SK-N-SH (cell line): ENCODE measurements at regions not wholly inside any gene's neighbourhood (a gene's known extent, or its start where the extent isn't known, plus 50 kb on each side); places are given as distances from the start of the nearest gene placed in this dataset.

Experiments used
- CTCF ChIA-PET: fragments of 300-600, 350-600 bp; formaldehyde crosslinking; extraction: SDS; loops from one replicate; lab custom pipeline; 2021; lab: Yijun Ruan, JAX
- POLR2A ChIA-PET: fragments of 350-600 bp; sonication (Branson Sonifier 250); formaldehyde crosslinking; extraction: SDS; loops from one replicate; lab custom pipeline; 2020; ENCODE audit warnings: antibody characterized with exemption, inconsistent platforms; lab: Yijun Ruan, JAX
- DNase-seq: peaks from one replicate; pipeline ENCODE4 v3.0.0; 2012
- H2AFZ ChIP-seq: fragments of 200-600 bp; sonication (generic); 2 replicates; pipeline ENCODE4 v1.8.1; 2016; ENCODE audit warnings: antibody characterized with exemption, mild to moderate bottlenecking, low read depth
- H3F3A ChIP-seq: fragments of 200-600 bp; sonication (generic); replicated peaks from 2 replicates; pipeline ENCODE3; 2016; ENCODE audit warnings: antibody characterized with exemption, mild to moderate bottlenecking; ENCODE audit not compliant: insufficient read depth
- H3K27ac ChIP-seq, 2 experiments: fragments of 200-500 bp in 1 of 2; fragments of 200-600 bp in 1 of 2; sonication (Bioruptor generic) in 1 of 2; sonication (generic), shearing (Covaris generic) in 1 of 2; 2 replicates each; pipeline versions ENCODE4 v1.5.1 to v1.6.1; 2014 to 2016; ENCODE audit warnings: low read depth in 2 of 2, inconsistent platforms in 1 of 2, low read length in 1 of 2, mild to moderate bottlenecking in 1 of 2, mixed read lengths in 1 of 2
- H3K27me3 ChIP-seq: fragments of 200-600 bp; sonication (generic), shearing (Covaris generic); 2 replicates; pipeline ENCODE4 v1.6.1; 2016; ENCODE audit warnings: mixed run types; ENCODE audit not compliant: insufficient read depth
- H3K36me3 ChIP-seq, 2 experiments: fragments of 200-500 bp in 1 of 2; fragments of 200-600 bp in 1 of 2; sonication (Bioruptor generic) in 1 of 2; sonication (generic) in 1 of 2; replicated peaks in 1 of 2; 2 replicates each; pipeline versions ENCODE3 to v1.5.1; 2014 to 2016; ENCODE audit warnings: low read length in 1 of 2, mild to moderate bottlenecking in 1 of 2; ENCODE audit not compliant: insufficient read depth in 2 of 2, control insufficient read depth in 1 of 2
- H3K4me1 ChIP-seq, 2 experiments: fragments of 200-500 bp in 1 of 2; fragments of 200-600 bp in 1 of 2; sonication (Bioruptor generic) in 1 of 2; sonication (generic), shearing (Covaris generic) in 1 of 2; 2 replicates each; pipeline versions ENCODE4 v1.5.1 to v1.6.1; 2014 to 2016; ENCODE audit warnings: low read depth in 1 of 2, low read length in 1 of 2, mixed run types in 1 of 2; ENCODE audit not compliant: insufficient read depth in 2 of 2, control insufficient read depth in 1 of 2
- H3K4me2 ChIP-seq: fragments of 200-600 bp; sonication (generic), shearing (Covaris generic); 2 replicates; pipeline ENCODE4 v1.6.1; 2017; ENCODE audit warnings: mixed run types
- H3K4me3 ChIP-seq, 2 experiments: fragments of 200-500 bp in 1 of 2; fragments of 200-600 bp in 1 of 2; sonication (Bioruptor generic) in 1 of 2; sonication (generic), shearing (Covaris generic) in 1 of 2; 2 replicates each; pipeline versions ENCODE4 v1.5.1 to v1.8.1; 2014 to 2016; ENCODE audit warnings: low read depth in 2 of 2, inconsistent platforms in 1 of 2, low read length in 1 of 2, mild to moderate bottlenecking in 1 of 2, mixed read lengths in 1 of 2, moderate library complexity in 1 of 2
- H3K79me2 ChIP-seq: fragments of 200-600 bp; sonication (generic); 2 replicates; pipeline ENCODE4 v1.8.1; 2017; ENCODE audit warnings: mild to moderate bottlenecking; ENCODE audit not compliant: insufficient read depth
- H3K9ac ChIP-seq: fragments of 200-600 bp; sonication (generic); 2 replicates; pipeline ENCODE4 v1.6.1; 2017; ENCODE audit warnings: mixed run types
- H3K9me2 ChIP-seq: fragments of 200-600 bp; sonication (generic); 2 replicates; pipeline ENCODE4 v1.6.1; 2017; ENCODE audit warnings: mixed run types
- H3K9me3 ChIP-seq: fragments of 200-600 bp; sonication (generic); 2 replicates; pipeline ENCODE4 v1.6.1; 2017; ENCODE audit warnings: mixed run types, mild to moderate bottlenecking, moderate library complexity
- H4K20me1 ChIP-seq: fragments of 200-600 bp; sonication (generic); 2 replicates; pipeline ENCODE4 v1.6.1; 2017; ENCODE audit warnings: mild to moderate bottlenecking, mixed run types; ENCODE audit not compliant: insufficient read depth
- EZH2phosphoT487 ChIP-seq: fragments of 200-600 bp; sonication (generic); IDR thresholded peaks from 2 replicates; pipeline ENCODE4 v1.6.1; 2017; ENCODE audit warnings: low read depth, mixed run types, mild to moderate bottlenecking, antibody characterized with exemption, moderate library complexity, borderline replicate concordance
- FOSL2 ChIP-seq: IDR thresholded peaks from 2 replicates; pipeline ENCODE4 v1.4.0; 2012; ENCODE audit warnings: low read depth, mild to moderate bottlenecking, moderate library complexity, borderline replicate concordance
- FOXJ3 ChIP-seq: sonication (generic); formaldehyde crosslinking; IDR thresholded peaks from 2 replicates; pipeline ENCODE4 v1.5.1; 2020; ENCODE audit warnings: mild to moderate bottlenecking, missing genetic modification reagents
- GATA2 ChIP-seq: sonication (generic); formaldehyde crosslinking; IDR thresholded peaks from 2 replicates; pipeline ENCODE4 v1.5.0; 2020; ENCODE audit warnings: mild to moderate bottlenecking, missing genetic modification reagents
- MEF2A ChIP-seq: IDR thresholded peaks from 2 replicates; pipeline ENCODE4 v1.4.0; 2012; ENCODE audit warnings: low read depth, borderline replicate concordance
- NFIC ChIP-seq: IDR thresholded peaks from 2 replicates; pipeline ENCODE4 v1.4.0; 2012; ENCODE audit warnings: borderline replicate concordance
- POLR2AphosphoS5 ChIP-seq: IDR thresholded peaks from 2 replicates; pipeline ENCODE4 v1.6.1; 2012; ENCODE audit warnings: low read depth, low read length
- RAD21 ChIP-seq: IDR thresholded peaks from 2 replicates; pipeline ENCODE4 v1.6.1; 2012; ENCODE audit warnings: mild to moderate bottlenecking, low read length
- RCOR1 ChIP-seq: fragments of 150-350 bp; IDR thresholded peaks from 2 replicates; pipeline ENCODE4 v1.6.1; 2017; ENCODE audit warnings: antibody characterized with exemption, low read length
- RFX5 ChIP-seq: IDR thresholded peaks from 2 replicates; pipeline ENCODE4 v1.6.1; 2012; ENCODE audit warnings: mild to moderate bottlenecking, improper control_type of control experiment, low read length
- RXRA ChIP-seq: IDR thresholded peaks from 2 replicates; pipeline ENCODE4 v1.4.0; 2012; ENCODE audit warnings: low read depth, mild to moderate bottlenecking, borderline replicate concordance
- SIN3A ChIP-seq: IDR thresholded peaks from 2 replicates; pipeline ENCODE4 v1.6.1; 2012; ENCODE audit warnings: low read depth, mild to moderate bottlenecking, low read length, moderate library complexity, borderline replicate concordance
- SMC3 ChIP-seq: IDR thresholded peaks from 2 replicates; pipeline ENCODE4 v1.6.1; 2012; ENCODE audit warnings: low read depth, low read length, improper control_type of control experiment
- TCF12 ChIP-seq: IDR thresholded peaks from 2 replicates; pipeline ENCODE4 v1.4.0; 2012
- YY1 ChIP-seq: IDR thresholded peaks from 2 replicates; pipeline ENCODE4 v1.4.0; 2012; ENCODE audit warnings: low read depth, mild to moderate bottlenecking
- WGBS: methylation state at CpG from one replicate; pipeline ENCODE4 v1.1.6; 2017; ENCODE audit warnings: low lambda C conversion rate; 5-methylcytosine and 5-hydroxymethylcytosine counted together
- TF ChIP-seq, protein P1 (sequence below): IDR thresholded peaks from 2 replicates; pipeline ENCODE4 v1.4.0; 2012; ENCODE audit warnings: low read depth, borderline replicate concordance
- TF ChIP-seq, protein P2 (sequence below): IDR thresholded peaks from 2 replicates; pipeline ENCODE4 v1.6.1; 2012; ENCODE audit warnings: mild to moderate bottlenecking, low read depth, low read length, moderate library complexity
- TF ChIP-seq, protein P3 (sequence below): IDR thresholded peaks from 2 replicates; pipeline ENCODE4 v1.4.0; 2012; ENCODE audit warnings: low read depth
- TF ChIP-seq, protein P4 (sequence below): IDR thresholded peaks from 2 replicates; pipeline ENCODE4; 2012

DNA sequence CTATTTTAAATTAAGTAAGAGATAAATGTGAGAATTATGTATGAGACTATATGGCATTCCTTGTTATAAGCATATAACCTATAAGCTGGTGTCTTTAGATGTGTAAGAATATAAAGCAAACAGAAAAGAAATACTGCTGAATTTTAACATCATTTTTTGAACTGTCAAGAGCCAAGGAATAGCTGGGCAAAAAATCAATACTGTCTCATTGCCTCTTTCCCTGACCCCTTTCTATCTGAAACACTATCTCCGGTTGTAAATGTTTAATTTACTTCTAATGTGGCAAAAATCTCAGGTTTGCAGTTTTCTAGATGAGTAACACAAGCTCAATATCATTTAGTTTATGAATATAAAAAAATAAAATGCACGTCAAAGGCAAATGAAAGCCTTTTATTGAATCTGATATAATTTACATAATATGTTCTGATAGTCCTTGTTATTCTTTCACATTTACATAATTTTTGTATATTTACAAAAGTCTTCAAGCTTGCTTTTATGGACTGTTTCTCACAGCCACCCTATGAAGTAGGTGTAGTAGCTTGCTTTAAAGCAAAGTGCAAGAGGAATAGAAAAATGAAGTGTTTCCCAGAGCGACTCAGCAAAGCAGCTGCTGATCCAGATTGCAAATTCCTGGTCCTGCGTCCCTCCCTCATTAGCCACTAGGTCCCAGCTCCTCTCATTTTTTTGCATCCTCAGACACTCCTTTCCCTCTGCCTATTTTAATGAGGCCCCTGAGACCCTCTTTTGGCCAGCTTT is 188.2 kb upstream of the RFC3 start:
- WGBS, result 77% methylated on average over 4 of the region's 4 CpGs
- Histone ChIP-seq H3K9ac (no peak overlapping the region), H3K27ac (no peak overlapping the region), H3K4me1 (no peaks in the 10 kb centered on the region; a peak in 1 of 4 replicates), H4K20me1 (no peaks in the 10 kb centered on the region), H3K4me3 (no peak overlapping the region), H3K79me2 (no peaks in the 10 kb centered on the region), H3K36me3 (no peaks in the 10 kb centered on the region), H3K9me2 (no peaks in the 10 kb centered on the region), H2AFZ (no peak overlapping the region), H3K4me2 (no peak overlapping the region), H3F3A (no peaks in the 10 kb centered on the region), H3K27me3 (no peaks in the 10 kb centered on the region), H3K9me3 (no peaks in the 10 kb centered on the region)
- ChIA-PET CTCF (no interaction called here), POLR2A (no interaction called here)
- DNase-seq, result no peak
- TF ChIP-seq RXRA, result no peak
- TF ChIP-seq GATA2, result no peak
- no peak for TF ChIP-seq EZH2phosphoT487
- TF ChIP-seq YY1, result no peak
- no peak for TF ChIP-seq RFX5
- no peak for TF ChIP-seq FOSL2
- TF ChIP-seq POLR2AphosphoS5, result no peak
- TF ChIP-seq, protein P1, sequence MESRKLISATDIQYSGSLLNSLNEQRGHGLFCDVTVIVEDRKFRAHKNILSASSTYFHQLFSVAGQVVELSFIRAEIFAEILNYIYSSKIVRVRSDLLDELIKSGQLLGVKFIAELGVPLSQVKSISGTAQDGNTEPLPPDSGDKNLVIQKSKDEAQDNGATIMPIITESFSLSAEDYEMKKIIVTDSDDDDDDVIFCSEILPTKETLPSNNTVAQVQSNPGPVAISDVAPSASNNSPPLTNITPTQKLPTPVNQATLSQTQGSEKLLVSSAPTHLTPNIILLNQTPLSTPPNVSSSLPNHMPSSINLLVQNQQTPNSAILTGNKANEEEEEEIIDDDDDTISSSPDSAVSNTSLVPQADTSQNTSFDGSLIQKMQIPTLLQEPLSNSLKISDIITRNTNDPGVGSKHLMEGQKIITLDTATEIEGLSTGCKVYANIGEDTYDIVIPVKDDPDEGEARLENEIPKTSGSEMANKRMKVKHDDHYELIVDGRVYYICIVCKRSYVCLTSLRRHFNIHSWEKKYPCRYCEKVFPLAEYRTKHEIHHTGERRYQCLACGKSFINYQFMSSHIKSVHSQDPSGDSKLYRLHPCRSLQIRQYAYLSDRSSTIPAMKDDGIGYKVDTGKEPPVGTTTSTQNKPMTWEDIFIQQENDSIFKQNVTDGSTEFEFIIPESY, result no peak
- no peak for TF ChIP-seq MEF2A
- no peak for TF ChIP-seq NFIC
- no peak for TF ChIP-seq RCOR1
- no peak for TF ChIP-seq SMC3
- TF ChIP-seq, protein P2, sequence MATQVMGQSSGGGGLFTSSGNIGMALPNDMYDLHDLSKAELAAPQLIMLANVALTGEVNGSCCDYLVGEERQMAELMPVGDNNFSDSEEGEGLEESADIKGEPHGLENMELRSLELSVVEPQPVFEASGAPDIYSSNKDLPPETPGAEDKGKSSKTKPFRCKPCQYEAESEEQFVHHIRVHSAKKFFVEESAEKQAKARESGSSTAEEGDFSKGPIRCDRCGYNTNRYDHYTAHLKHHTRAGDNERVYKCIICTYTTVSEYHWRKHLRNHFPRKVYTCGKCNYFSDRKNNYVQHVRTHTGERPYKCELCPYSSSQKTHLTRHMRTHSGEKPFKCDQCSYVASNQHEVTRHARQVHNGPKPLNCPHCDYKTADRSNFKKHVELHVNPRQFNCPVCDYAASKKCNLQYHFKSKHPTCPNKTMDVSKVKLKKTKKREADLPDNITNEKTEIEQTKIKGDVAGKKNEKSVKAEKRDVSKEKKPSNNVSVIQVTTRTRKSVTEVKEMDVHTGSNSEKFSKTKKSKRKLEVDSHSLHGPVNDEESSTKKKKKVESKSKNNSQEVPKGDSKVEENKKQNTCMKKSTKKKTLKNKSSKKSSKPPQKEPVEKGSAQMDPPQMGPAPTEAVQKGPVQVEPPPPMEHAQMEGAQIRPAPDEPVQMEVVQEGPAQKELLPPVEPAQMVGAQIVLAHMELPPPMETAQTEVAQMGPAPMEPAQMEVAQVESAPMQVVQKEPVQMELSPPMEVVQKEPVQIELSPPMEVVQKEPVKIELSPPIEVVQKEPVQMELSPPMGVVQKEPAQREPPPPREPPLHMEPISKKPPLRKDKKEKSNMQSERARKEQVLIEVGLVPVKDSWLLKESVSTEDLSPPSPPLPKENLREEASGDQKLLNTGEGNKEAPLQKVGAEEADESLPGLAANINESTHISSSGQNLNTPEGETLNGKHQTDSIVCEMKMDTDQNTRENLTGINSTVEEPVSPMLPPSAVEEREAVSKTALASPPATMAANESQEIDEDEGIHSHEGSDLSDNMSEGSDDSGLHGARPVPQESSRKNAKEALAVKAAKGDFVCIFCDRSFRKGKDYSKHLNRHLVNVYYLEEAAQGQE, result no peak
- TF ChIP-seq FOXJ3, result no peak
- TF ChIP-seq SIN3A, result no peak
- TF ChIP-seq, protein P3, sequence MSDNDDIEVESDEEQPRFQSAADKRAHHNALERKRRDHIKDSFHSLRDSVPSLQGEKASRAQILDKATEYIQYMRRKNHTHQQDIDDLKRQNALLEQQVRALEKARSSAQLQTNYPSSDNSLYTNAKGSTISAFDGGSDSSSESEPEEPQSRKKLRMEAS, result no peak
- TF ChIP-seq, protein P4, sequence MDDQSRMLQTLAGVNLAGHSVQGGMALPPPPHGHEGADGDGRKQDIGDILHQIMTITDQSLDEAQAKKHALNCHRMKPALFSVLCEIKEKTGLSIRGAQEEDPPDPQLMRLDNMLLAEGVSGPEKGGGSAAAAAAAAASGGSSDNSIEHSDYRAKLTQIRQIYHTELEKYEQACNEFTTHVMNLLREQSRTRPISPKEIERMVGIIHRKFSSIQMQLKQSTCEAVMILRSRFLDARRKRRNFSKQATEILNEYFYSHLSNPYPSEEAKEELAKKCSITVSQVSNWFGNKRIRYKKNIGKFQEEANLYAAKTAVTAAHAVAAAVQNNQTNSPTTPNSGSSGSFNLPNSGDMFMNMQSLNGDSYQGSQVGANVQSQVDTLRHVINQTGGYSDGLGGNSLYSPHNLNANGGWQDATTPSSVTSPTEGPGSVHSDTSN, result no peak
- no peak for TF ChIP-seq RAD21
- no peak for TF ChIP-seq TCF12
